UCSD-AML1 (cell line): ENCODE measurements at regions not wholly inside any gene's neighbourhood (a gene's known extent, or its start where the extent isn't known, plus 50 kb on each side); places are given as distances from the start of the nearest gene placed in this dataset.
"Not testable (repeated sequence)": the region's sequence is repeated elsewhere in the genome, so short reads cannot be mapped to it uniquely, and the experiment has no call there.

Experiments
- DNase-seq: peaks from one replicate; lab custom pipeline; 2025; ENCODE audit not compliant: unreplicated experiment; lab: John Stamatoyannopoulos, UW

- DNase-seq: no peak
Measured at GRCh38 chr5:45042283-45042682, 233.5 kb downstream of the MRPS30 start.

GRCh38 chr5:45057564-45057963, 248.8 kb downstream of the MRPS30 start:
- DNase-seq: no peak

- DNase-seq: no peak
Measured at GRCh38 chr5:45060724-45061123, 252.0 kb downstream of the MRPS30 start.

- no peak for DNase-seq
Measured at GRCh38 chr5:45062044-45062443, 253.3 kb downstream of the MRPS30 start.

- DNase-seq: no peak
Measured at GRCh38 chr5:45081082-45081481, 272.3 kb downstream of the MRPS30 start.

GRCh38 chr5:45089870-45090269, 281.1 kb downstream of the MRPS30 start:
- DNase-seq: no peak

- DNase-seq: no peak
Measured at GRCh38 chr5:45093377-45093776, 284.6 kb downstream of the MRPS30 start.

- no peak for DNase-seq
Measured at GRCh38 chr5:45094876-45095440, 286.2 kb downstream of the MRPS30 start.

GRCh38 chr5:45098483-45098882, 289.7 kb downstream of the MRPS30 start:
- DNase-seq: no peak

- DNase-seq: no peak
Measured at GRCh38 chr5:45101146-45101545, 292.4 kb downstream of the MRPS30 start.

- no peak for DNase-seq
Measured at GRCh38 chr5:45105491-45105994, 296.8 kb downstream of the MRPS30 start.

- no peak for DNase-seq
Measured at GRCh38 chr5:45109062-45109461, 300.3 kb downstream of the MRPS30 start.

- no peak for DNase-seq
Measured at GRCh38 chr5:45109636-45110035, 300.9 kb downstream of the MRPS30 start.

GRCh38 chr5:45110399-45110798, 301.7 kb downstream of the MRPS30 start:
- no peak for DNase-seq

GRCh38 chr5:45113726-45114125, 305.0 kb downstream of the MRPS30 start:
- DNase-seq: no peak

- no peak for DNase-seq
Measured at GRCh38 chr5:45132972-45133371, 324.2 kb downstream of the MRPS30 start.

- DNase-seq: no peak
Measured at GRCh38 chr5:45162974-45163373, 354.2 kb downstream of the MRPS30 start.

- no peak for DNase-seq
Measured at GRCh38 chr5:45171563-45171962, 362.8 kb downstream of the MRPS30 start.

GRCh38 chr5:45172634-45173033, 363.9 kb downstream of the MRPS30 start:
- not testable (repeated sequence) for DNase-seq

GRCh38 chr5:45179686-45180085, 370.9 kb downstream of the MRPS30 start:
- DNase-seq: no peak

- no peak for DNase-seq
Measured at GRCh38 chr5:45189042-45189441, 380.3 kb downstream of the MRPS30 start.

GRCh38 chr5:45189481-45189880, 380.7 kb downstream of the MRPS30 start:
- no peak for DNase-seq

- no peak for DNase-seq
Measured at GRCh38 chr5:45195026-45195425, 386.3 kb downstream of the MRPS30 start.
